NOMO-1 treated with dmso at 0.1 percent for 144 hours (cell line): ENCODE measurements at regions not wholly inside any gene's neighbourhood (a gene's known extent, or its start where the extent isn't known, plus 50 kb on each side); places are given as distances from the start of the nearest gene placed in this dataset.
"Not testable (repeated sequence)": the region's sequence is repeated elsewhere in the genome, so short reads cannot be mapped to it uniquely, and the experiment has no call there.

ENCODE experiments used
- DNase-seq: peaks from one replicate; lab custom pipeline; 2025; ENCODE audit not compliant: unreplicated experiment; lab: John Stamatoyannopoulos, UW

GRCh38 chr2:128671981-128672757, 353.5 kb upstream of the HS6ST1 start:
- DNase-seq: not testable (repeated sequence)

- not testable (repeated sequence) for DNase-seq
Measured at GRCh38 chr2:128679680-128680079, 361.0 kb upstream of the HS6ST1 start.

- no peak for DNase-seq
Measured at GRCh38 chr2:128681507-128681906, 362.8 kb upstream of the HS6ST1 start.

GRCh38 chr2:128682266-128682665, 363.6 kb upstream of the HS6ST1 start:
- peak; percentile 26 for DNase-seq

- DNase-seq: no peak
Measured at GRCh38 chr2:128682729-128683284, 364.1 kb upstream of the HS6ST1 start.

GRCh38 chr2:128684523-128684922, 365.9 kb upstream of the HS6ST1 start:
- no peak for DNase-seq

GRCh38 chr2:128685841-128686496, 367.3 kb upstream of the HS6ST1 start:
- no peak for DNase-seq

- peak; percentile 78 for DNase-seq
Measured at GRCh38 chr2:128686497-128686859, 367.8 kb upstream of the HS6ST1 start.

- DNase-seq: no peak
Measured at GRCh38 chr2:128686881-128687555, 368.4 kb upstream of the HS6ST1 start.

GRCh38 chr2:128687565-128687964, 368.9 kb upstream of the HS6ST1 start:
- DNase-seq: no peak

GRCh38 chr2:128689971-128690370, 371.3 kb upstream of the HS6ST1 start:
- DNase-seq: no peak

GRCh38 chr2:128690431-128690830, 371.8 kb upstream of the HS6ST1 start:
- no peak for DNase-seq

GRCh38 chr2:128690869-128691268, 372.2 kb upstream of the HS6ST1 start:
- no peak for DNase-seq

GRCh38 chr2:128691526-128691925, 372.9 kb upstream of the HS6ST1 start:
- no peak for DNase-seq

- DNase-seq: no peak
Measured at GRCh38 chr2:128692895-128693742, 374.5 kb upstream of the HS6ST1 start.

GRCh38 chr2:128693743-128694029, 375.0 kb upstream of the HS6ST1 start:
- DNase-seq: no peak

- no peak for DNase-seq
Measured at GRCh38 chr2:128695646-128696220, 377.1 kb upstream of the HS6ST1 start.

- DNase-seq: no peak
Measured at GRCh38 chr2:128696421-128696820, 377.8 kb upstream of the HS6ST1 start.

- DNase-seq: no peak
Measured at GRCh38 chr2:128701418-128701817, 382.8 kb upstream of the HS6ST1 start.

- DNase-seq: peak; percentile 9
Measured at GRCh38 chr2:128702616-128703015, 383.9 kb upstream of the HS6ST1 start.
